Left renal cortex interstitium (tissue), 4 donors: ENCODE measurements at regions not wholly inside any gene's neighbourhood (a gene's known extent, or its start where the extent isn't known, plus 50 kb on each side); places are given as distances from the start of the nearest gene placed in this dataset.
"Not testable (repeated sequence)": the region's sequence is repeated elsewhere in the genome, so short reads cannot be mapped to it uniquely, and the experiment has no call there.

Experiments used
- DNase-seq, 4 donors: peaks; one replicate each; pipeline ENCODE4 v3.0.0-alpha.2; 2013; ENCODE audit warnings: low read depth in 4 of 4, low spot score in 2 of 4, missing footprints in 1 of 4

DNA sequence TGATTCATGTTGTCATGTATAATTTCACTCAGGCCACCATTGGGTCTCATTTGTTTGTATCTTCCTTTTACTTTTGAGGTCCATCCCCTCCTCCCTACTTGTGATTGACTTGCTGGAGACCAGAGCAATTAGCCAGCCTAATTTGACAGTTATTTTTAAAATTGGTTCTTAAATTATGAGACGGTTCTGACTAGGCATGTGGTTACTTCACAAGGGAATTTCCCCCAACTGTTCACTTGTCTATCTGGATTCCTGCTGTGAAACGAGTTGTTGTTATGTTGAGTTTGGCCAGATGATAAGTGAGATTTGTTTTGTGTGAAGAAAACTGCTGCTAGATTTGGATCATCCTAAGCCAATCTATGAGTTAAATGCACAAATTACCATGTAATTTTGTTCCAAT is 359.1 kb downstream of the BARHL2 start:
- DNase-seq = no peak

DNA sequence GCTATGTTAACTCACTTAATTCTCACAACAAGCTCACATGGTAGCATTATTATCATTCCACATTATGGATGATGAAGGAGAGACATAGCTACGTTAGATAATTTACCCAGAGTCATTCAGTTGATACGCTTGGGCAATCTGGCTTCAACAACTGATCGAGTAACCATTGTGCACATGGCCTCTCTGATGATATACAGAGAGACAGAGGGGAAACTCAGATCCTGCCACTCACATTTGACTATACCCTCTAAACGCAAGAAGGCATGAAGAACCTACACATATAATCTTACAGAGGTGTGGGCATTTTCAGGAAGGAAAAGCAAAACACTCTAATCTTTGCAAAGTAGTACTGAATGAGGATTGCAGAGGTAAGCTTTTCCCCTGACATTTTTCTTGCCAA is 360.1 kb downstream of the BARHL2 start:
- no peak for DNase-seq

DNA sequence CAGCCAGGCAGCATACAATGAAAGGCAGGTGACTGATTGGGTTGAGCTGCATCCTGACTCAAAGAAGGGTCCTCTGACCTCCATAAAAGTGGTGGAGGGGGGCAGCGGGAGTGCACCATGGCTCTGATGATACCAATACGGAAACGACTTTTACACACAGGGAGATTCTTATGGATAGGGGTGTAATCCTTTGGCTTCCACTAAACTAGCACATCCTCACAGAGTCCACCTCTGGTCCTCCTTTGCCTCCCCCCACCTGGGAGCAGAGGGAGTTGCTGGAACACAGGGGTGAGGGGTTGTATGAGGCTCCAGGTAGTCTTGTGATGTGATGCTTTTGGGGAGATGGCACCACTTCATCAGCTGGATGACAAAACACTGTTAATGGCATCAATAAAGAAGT is 361.0 kb downstream of the BARHL2 start:
- DNase-seq = no peak

DNA sequence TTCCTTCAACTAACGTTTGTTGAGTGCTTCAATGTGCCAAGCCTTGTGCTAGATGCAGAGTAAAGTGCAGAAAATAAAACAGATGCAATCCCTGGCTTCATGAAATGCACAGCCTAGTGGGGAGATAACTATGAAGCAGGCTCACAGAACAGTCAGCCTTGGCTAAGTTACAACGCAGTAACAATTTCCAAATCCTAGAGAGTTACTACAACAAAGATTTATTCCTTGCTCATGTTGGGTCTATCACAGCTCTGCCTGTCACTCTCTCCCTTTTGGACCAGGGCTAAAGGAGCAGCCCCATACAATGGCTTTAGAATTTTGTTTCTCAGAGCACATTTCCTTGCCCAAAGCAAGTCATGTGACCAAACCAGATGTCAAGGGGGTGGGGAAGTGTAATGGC is 359.8 kb downstream of the ZNF326 start:
- DNase-seq = no peak

DNA sequence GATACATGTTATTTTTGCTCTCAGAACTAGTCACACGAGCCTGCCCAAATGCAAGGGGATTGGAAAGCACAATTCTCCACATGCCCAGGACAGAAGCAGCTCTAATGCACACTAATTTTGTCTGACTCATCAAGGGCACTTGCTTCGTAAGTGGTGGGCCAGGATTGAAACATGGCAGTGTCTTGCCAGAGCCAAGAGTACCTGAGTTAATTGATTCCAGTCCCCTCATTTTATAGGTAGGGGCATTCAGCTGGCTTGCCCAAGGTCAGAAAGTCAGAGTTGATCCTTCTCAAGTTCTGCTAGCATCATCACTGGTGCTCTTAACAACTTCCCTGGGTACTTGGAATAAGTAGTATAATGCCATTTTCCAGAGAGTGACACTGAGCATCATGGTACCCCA is 356.1 kb downstream of the ZNF326 start:
- DNase-seq = no peak

DNA sequence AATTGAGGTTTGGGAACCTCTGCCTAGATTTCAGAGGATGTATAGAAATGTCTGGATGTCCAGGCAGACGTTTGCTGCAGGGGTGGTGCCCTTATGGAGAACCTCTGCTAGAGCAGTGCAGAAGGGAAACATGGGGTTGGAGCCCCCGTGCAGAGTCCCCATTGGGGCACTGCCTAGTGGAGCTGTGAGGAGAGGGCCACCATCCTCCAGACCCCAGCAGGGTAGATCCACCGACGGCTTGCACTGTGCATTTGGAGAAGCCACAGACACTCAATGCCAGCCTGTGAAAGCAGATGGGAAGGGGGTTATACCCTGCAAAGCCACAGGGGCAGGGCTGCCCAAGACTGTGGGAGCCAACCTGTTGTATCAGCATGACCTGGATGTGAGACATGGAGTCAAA is 354.6 kb downstream of the ZNF326 start:
- DNase-seq = no peak

DNA sequence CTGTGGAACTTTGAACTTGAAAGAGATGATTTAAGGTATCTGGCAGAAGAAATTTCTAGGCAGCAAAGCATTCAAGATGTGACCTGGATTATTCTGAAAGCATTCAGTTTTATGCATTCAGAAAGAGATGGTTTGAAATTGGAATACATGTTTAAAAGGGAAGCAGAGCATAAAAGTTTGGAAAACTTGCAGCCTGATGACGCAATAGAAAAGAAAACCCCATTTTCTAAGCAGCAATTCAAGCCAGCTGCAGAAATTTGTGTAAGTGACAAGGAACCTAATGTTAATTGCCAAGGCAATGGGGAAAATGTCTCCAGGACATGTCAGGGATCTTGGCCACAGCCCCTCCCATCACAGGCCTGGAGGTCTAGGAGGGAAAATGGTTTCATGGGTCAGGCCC is 354.0 kb downstream of the ZNF326 start:
- DNase-seq = no peak

DNA sequence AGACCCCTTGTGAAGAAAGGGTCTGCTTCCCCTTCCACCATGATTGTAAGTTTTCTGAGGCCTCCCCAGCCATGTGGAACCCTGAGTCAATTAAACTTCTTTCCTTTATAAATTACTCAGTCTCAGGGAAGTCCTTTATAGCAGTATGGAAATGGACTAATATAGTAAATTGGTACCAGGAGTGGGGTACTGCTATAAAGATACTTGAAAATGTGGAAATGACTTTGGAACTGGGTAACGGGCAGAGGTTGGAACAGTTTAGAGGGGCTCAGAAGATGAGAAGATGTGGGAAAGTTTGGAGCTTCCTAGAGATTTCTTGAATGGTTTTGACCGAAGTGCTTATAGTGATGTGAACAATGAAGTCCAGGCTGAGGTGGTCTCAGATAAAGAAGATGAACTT is 353.5 kb downstream of the ZNF326 start:
- not testable (repeated sequence) for DNase-seq

DNA sequence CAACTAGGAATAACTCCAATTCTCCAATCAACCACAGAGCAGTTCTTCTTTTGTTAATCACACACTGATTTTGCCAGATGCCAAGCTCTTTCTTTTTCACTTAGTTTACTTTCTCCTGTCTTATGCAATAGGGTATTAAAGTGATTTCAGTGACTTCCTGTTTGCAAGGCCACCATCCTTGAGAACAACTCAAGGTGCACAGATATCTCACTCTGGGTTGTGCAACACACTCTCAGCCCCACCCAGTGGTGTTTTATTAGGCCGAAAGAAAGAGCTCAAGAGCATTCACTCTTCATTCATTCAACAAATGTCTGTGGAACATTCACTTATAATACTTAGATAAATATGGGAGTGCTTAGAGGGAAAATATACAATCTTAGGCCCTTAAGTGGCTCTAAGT is 352.5 kb downstream of the ZNF326 start:
- DNase-seq = no peak

DNA sequence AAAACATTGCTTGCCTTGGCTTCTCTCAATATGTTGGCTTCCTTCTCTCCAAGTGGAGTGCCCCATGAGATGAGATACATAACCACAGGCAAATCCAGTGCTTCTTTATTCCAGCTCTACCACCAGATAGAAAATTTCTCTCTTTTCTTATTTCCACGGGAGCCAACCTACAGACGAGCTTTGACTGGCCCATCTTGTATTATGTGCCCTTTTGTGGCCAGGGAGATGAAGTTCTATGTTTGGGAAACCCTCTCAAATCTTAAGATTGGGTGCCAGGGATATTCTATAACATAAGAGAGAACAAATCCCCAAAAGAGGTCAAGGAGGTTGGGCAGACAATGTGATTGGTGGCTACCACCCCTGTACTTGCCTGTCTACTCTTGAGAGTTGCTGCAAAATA is 351.8 kb downstream of the ZNF326 start:
- DNase-seq = no peak

DNA sequence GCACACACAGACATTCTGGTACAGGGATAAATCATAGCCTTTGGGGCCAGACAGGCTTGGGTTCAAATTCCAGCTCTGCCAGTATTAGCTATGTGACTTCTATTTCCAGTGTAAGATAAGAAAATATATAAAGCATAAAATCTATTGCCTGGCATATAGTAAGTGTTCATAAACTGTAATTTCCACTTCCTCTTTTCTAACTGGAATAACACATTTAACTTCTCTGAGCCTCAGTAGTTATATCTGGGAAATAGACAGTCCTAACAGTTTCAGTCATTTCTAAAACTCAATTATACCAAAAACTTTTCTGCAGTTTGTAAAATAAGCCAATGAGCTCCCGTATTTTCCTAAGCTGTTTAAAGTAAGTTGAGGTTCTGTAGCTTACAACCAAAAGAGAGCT is 351.4 kb downstream of the ZNF326 start:
- no peak for DNase-seq

DNA sequence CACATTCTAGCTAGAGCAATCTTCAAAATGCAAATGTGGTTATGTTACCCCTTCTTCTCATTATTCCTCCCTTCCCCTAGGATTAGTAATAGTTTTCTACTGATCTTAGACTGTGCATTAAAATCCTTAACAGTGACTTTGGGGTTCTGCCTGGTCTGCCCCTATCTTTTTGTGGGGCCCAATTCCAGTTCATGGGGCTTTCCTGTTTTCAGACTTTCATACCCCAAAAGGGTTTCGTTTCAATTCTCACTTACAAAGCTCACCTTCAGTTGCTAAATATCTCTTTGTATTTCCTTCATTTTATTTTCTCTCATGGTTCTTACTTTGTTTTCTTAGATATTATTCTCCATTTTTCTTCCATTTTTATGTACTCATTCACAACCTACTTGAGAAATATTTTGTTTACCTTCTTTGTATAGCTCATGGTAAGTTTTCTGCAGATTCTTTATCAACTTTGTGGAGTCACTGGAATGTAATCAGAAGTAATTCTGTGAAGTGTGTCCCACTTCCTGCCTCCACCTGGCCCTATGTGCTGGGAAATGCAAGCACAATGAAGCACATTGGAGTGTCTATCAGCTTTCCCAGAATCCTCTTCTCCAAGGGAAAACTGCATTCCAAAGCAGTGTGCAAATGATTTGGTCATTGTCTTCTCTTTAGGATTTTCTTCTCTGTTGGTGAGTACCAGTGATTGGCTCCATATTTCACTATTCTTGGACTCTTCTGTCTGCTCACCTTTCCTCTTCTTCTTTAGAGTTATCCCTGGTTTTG is 350.2 kb downstream of the ZNF326 start:
- DNase-seq = no peak

DNA sequence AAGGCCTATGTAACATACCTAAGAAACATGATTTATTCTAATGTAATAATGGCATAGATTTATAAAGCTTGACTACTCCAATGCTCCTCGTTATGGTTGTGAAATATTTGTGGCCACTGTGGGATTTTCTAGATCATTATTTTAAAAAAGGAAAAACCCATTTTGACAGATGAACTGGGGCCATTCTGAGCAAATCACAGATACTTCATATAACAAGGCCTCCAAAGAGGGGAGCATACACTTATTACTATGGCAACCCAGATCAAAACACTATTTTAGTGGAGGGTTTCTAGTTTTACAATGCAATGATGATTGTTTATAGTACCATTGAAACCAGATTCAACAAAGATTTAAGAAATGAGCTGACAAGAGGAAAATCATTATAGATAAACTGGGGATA is 346.6 kb downstream of the ZNF326 start:
- DNase-seq = no peak

DNA sequence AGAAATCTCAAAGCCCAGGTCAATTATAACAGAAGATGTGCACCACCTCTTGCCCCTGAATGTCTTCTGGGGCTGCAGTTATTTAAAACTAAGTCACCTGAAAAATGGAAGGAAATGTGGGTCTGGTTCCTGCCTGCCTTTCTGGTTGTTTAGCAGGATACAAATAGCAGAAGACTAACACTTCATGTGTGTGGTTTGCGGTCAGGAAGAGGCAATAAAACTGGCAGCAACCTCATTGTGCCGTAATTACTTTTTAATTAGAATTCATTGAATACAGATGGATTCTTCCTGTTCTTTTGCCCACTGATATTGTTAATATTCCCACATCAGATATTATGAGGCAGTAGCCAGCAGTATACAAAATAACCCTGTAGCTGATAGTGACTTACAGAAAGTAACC is 345.7 kb downstream of the ZNF326 start:
- DNase-seq = no peak

DNA sequence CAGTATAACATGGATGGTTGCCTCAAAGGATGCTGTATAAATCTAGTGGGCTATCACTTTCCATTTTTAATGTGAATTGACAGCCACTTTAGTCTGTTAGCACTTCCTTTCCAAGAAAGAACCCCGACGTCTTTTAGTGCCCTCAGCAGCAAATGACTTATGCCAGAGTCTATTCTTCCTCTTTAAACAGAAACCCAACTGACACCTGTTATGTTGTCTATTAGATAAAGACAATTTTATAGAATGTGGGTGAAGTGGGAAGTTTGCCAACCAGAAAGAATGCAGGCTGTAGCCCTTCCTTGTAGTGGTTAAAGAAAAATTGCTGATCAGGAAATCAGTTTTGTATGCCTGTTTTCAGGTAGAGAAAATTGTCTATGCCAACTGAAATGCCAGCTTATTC is 344.9 kb downstream of the ZNF326 start:
- no peak for DNase-seq

DNA sequence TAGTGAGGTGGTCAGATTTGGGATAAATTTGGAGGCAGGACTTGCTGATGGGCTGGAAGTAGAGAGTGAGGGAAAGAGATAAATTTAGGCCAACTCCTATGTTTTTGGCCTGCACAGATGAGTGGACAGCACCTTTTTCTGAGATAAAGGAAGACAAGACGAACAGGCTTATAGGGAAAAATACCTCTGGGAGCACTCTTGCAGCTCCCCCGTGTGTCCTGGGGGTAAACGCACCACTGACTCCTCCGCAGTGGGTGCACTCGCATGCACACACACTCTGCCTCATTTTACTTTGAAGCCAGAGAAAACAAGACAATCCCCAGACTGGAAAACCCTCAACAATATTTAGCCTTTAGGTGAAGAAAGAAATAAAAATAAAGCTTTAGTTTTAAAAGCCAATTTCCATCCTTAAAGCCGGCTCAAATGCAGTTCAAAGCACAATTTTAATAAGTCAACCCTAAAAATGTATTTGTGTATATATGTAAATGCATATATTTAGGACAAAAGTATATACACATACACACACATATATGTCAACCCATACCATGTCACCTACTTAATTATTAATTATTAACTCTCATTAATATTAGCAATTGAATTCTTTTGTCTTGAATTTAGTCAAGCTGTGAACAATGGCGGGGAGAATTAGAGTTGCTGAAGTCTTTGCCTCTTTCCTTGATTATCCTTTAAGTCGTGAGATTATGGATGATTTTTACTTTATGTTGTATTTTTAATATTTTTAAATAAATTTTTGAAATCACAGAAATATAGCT is 341.8 kb downstream of the ZNF326 start:
- no peak for DNase-seq

DNA sequence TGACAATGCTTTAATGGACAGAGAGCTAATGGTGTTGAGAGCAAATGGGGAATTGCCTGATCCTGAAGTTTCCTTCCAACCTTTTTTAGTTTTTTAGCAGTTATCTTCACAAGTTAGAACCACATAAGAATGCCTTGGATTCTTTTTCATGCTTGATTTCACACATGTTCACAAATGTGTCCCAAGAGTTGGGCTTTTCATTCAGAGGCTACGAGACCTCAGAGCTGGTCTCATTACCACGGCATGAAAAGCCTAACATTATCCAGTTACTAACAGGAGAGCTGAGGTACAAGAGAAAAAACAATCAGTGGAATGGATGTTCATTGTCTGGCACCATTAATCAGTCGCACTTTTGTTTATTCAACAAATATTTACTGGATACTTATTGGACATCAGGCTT is 340.6 kb downstream of the ZNF326 start:
- DNase-seq = no peak

DNA sequence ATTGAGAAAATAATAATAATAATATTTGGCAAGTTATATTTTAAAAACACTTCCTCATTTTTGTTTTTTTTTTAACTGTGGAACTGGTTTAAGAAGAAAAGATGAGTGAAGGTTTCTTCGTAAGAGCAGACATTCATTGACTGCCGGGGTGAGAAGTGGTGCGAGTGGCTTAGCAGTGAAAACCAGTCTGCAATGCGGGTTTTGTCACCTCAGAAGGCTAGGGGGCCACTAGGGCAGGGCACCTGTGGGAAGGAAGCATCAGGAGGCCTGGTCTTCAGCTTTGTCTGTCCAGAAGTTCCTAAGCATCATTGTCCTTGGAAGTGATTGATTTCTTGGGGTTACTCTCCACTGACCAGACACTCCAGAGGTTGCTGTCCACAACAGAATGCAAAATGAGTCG is 339.2 kb downstream of the ZNF326 start:
- no peak for DNase-seq

DNA sequence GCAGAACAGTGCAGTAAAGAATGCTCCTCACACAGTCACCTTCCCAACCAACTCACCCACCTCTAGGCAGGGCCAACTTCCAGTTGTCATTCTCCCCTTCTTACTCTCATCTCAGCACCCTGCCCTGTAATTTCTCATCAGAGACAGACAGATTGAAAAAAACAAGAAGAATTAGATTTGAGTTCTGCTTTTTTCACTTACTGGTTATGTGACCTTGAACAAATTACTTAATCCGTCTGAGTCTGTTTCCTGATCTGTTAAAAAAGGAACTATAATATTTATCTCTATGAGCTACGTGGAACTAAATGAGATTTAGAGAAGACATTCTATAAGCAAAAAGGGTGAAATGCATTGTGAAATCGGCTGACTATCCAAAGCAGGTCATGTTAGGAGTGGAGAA is 330.3 kb downstream of the ZNF326 start:
- DNase-seq = no peak

DNA sequence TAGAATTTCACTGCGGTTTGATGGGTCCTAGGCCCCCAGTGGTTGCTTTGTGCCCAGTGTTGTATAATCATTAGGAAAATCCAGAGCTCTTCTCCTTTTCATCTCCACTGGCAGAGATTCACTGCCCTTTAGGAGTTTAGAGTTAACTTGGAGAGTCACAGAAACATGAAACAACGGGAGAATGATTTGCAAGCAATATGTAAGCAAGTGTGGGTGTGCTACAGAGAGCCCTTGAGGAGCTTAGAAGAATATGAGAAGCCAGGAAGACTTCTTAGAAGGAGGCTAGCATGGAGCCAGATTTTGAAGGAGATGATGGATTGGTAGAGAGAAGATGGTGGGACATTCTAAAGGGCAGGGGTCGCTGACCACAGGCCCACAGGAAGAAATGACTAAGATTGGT is 327.3 kb downstream of the ZNF326 start:
- no peak for DNase-seq

DNA sequence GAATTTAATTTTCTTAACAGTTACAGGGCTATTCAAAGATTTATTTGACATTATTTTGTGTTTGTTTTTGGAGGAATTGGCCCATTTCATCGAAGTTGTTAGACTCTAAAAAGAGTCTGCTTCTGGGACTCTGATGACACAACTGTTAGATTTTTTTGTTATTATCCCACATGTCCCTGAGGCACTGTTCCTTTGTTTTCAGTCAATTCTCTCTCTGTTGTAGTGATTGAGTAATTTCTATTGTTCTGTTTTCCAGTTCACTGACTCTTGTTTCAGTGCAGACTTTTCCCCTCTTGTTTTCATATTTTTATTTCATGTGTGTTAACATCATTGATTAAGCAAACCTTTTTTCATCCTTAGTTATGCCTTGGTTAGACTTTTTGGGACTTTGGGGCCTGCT is 325.0 kb downstream of the ZNF326 start:
- DNase-seq = no peak

DNA sequence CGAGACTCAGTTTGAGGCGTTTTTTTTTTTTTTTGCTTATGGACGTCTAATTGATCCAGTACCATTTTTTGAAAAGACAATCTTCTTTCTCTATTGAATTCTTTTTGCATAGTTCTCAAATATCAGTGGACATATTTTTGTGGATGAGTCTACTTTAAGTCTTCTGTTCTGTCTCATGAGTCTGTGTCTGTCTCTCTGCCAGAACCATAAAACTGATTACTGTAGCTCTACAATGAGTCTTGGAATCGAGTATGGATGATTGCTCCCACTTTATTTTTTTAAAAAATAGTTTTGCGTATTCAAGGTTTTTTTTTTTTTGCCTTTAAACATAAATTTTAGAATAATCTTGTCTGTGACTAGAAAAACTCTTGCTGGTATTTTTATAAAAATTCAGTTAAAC is 323.5 kb downstream of the ZNF326 start:
- no peak for DNase-seq
